Psoas muscle (tissue), 7 donors: ENCODE measurements at regions not wholly inside any gene's neighbourhood (a gene's known extent, or its start where the extent isn't known, plus 50 kb on each side); places are given as distances from the start of the nearest gene placed in this dataset.

Experiments
- ATAC-seq, 4 donors: fragments of 200-7000 bp; cut with Tn5 transposase; one replicate each; pipeline ENCODE4 v1.9.1; 2020; ENCODE audit warnings: moderate library complexity in 3 of 4, mild to moderate bottlenecking in 2 of 4
- DNase-seq, 2 donors: peaks; one replicate each; pipeline ENCODE4 v3.0.0-alpha.2; 2020
- H3K27ac ChIP-seq: fragments of 200-600 bp; one replicate; pipeline ENCODE4 v1.8.0; 2022
- H3K27me3 ChIP-seq, 3 donors: fragments of 200-600 bp in 1 of 3; one replicate each; pipeline versions ENCODE4 v1.6.1 to v1.8.0; 2013 to 2022; ENCODE audit warnings: low read length in 2 of 3, mild to moderate bottlenecking in 2 of 3, moderate library complexity in 1 of 3; ENCODE audit not compliant: insufficient read depth in 3 of 3
- H3K36me3 ChIP-seq, 2 donors: fragments of 200-600 bp in 1 of 2; one replicate each; pipeline versions ENCODE4 v1.6.1 to v1.8.0; 2013 to 2022; ENCODE audit warnings: low read depth in 1 of 2, mild to moderate bottlenecking in 1 of 2, moderate library complexity in 1 of 2; ENCODE audit not compliant: insufficient read depth in 1 of 2
- H3K4me1 ChIP-seq: fragments of 200-600 bp; one replicate; pipeline ENCODE4 v1.8.0; 2022
- H3K4me3 ChIP-seq: fragments of 200-600 bp; one replicate; pipeline ENCODE4 v1.8.0; 2022; ENCODE audit warnings: mild to moderate bottlenecking
- H3K9me3 ChIP-seq: fragments of 200-600 bp; one replicate; pipeline ENCODE4 v1.8.0; 2022
- CTCF ChIP-seq: fragments of 200-600 bp; IDR thresholded peaks from one replicate; pipeline ENCODE4 v1.8.0; 2022; ENCODE audit warnings: antibody characterized with exemption
- WGBS, 3 donors: extraction: QIAGEN DNeasy Blood & Tissue Kit; methylation state at CpG; one replicate each; pipeline versions ENCODE4 v1.1.6 to v1.1.7; 2013; 5-methylcytosine and 5-hydroxymethylcytosine counted together
- intact Hi-C, 2 donors: fragments of 100-400 bp; cut with DNase I; formaldehyde crosslinking; loops; one replicate each; pipeline versions ENCODE4 v1.11.0 to v1.14.2; 2022
- donor health status: healthy with polysubstance abuse.
- donor health status: DM: no; HTN: no; CAD: no; lungs with moderate emphysema.
- donor health status: Bipolar disorder and iron deficiency.
- donor health status: healthy.
- donor health status: DM: yes; HTN: yes; CAD: no.
- donor health status: DM: no; HTN: no; CAD: no.
- donor health status: DM: yes; HTN: yes; CAD: no.

GRCh38 chr11:81070948-81071347 lies 1630.1 kb upstream of the TENM4 start:
- no peak overlapping the region for H3K4me3 ChIP-seq
- no peak overlapping the region for H3K27ac ChIP-seq
- ATAC-seq: no peak
- no peaks in the 10 kb centered on the region for H3K9me3 ChIP-seq
- no peak for DNase-seq
- H3K4me1 ChIP-seq: no peaks in the 10 kb centered on the region
- no peak for TF ChIP-seq CTCF
- no peaks in the 10 kb centered on the region for H3K36me3 ChIP-seq
- 19 to 30% (median 29%) methylated on average over 4 of the region's 4 CpGs for WGBS, 3 donors
- H3K27me3 ChIP-seq: no peaks in the 10 kb centered on the region
- intact Hi-C loops: no loop called here

- ATAC-seq: no peak
- no peaks in the 10 kb centered on the region for H3K4me1 ChIP-seq
- no peak for DNase-seq
- no peaks in the 10 kb centered on the region for H3K9me3 ChIP-seq
- WGBS, 3 donors: 18 to 21% (median 18%) methylated on average over 1 of the region's 1 CpG
- TF ChIP-seq CTCF: no peak
- H3K27ac ChIP-seq: no peak overlapping the region
- intact Hi-C loops: no loop called here
- no peaks in the 10 kb centered on the region for H3K36me3 ChIP-seq
- H3K4me3 ChIP-seq: no peak overlapping the region
- H3K27me3 ChIP-seq: no peaks in the 10 kb centered on the region
Measured at GRCh38 chr11:81059356-81059755, 1618.5 kb upstream of the TENM4 start.

GRCh38 chr11:81052344-81053158 lies 1611.7 kb upstream of the TENM4 start:
- 73 to 76% (median 75%) methylated on average over 3 of the region's 3 CpGs for WGBS, 3 donors
- no peak overlapping the region for H3K27ac ChIP-seq

GRCh38 chr11:81039916-81040524 lies 1599.2 kb upstream of the TENM4 start:
- no peak overlapping the region for H3K4me3 ChIP-seq
- 76 to 90% (median 83%) methylated on average over 2 of the region's 2 CpGs for WGBS, 3 donors
- H3K9me3 ChIP-seq: peaks cover 7% of the 10 kb centered on the region
- no peaks in the 10 kb centered on the region for H3K4me1 ChIP-seq
- TF ChIP-seq CTCF: no peak
- no peak for DNase-seq
- intact Hi-C loops: no loop called here
- H3K27me3 ChIP-seq: no peaks in the 10 kb centered on the region
- ATAC-seq: no peak
- H3K27ac ChIP-seq: no peak overlapping the region
- H3K36me3 ChIP-seq: no peaks in the 10 kb centered on the region

More at GRCh38 chr11:81052344-81053158, 1611.7 kb upstream of the TENM4 start:
- ATAC-seq: no peak
- no peaks in the 10 kb centered on the region for H3K9me3 ChIP-seq
- H3K4me3 ChIP-seq: no peak overlapping the region
- H3K4me1 ChIP-seq: no peaks in the 10 kb centered on the region
- DNase-seq: no peak
- no peaks in the 10 kb centered on the region for H3K27me3 ChIP-seq
- no peak for TF ChIP-seq CTCF
- intact Hi-C loops: no loop called here
- no peaks in the 10 kb centered on the region for H3K36me3 ChIP-seq
